AG10803 (cell line): ENCODE measurements at regions not wholly inside any gene's neighbourhood (a gene's known extent, or its start where the extent isn't known, plus 50 kb on each side); places are given as distances from the start of the nearest gene placed in this dataset.

Experiments used
- DNase-seq: peaks from one replicate; pipeline ENCODE4 v3.0.0; 2010; ENCODE audit warnings: low read depth
- H3K4me3 ChIP-seq: 2 replicates; pipeline ENCODE4 v1.5.1; 2011; ENCODE audit warnings: mild to moderate bottlenecking, low read length, control low read depth
- CTCF ChIP-seq: conservative IDR thresholded peaks from 2 replicates; pipeline ENCODE4 v1.5.1; 2011; ENCODE audit warnings: mild to moderate bottlenecking, low read length, control low read depth, inconsistent platforms

GRCh38 chr7:33687625-33688024 is 217.7 kb upstream of the BMPER start:
- no peak for DNase-seq
- no peak for TF ChIP-seq CTCF
- no peak overlapping the region for H3K4me3 ChIP-seq

- H3K4me3 ChIP-seq = no peak overlapping the region
- no peak for DNase-seq
- no peak for TF ChIP-seq CTCF
Measured at GRCh38 chr7:33691180-33691579, 214.2 kb upstream of the BMPER start.

- no peak overlapping the region for H3K4me3 ChIP-seq
- peak; percentile 89 for DNase-seq
- TF ChIP-seq CTCF = no peak
Measured at GRCh38 chr7:33692956-33693355, 212.4 kb upstream of the BMPER start.

- DNase-seq = peak; percentile 43
Measured at GRCh38 chr7:33694006-33694405, 211.3 kb upstream of the BMPER start.

GRCh38 chr7:33697616-33698015 is 207.7 kb upstream of the BMPER start:
- DNase-seq = no peak
- TF ChIP-seq CTCF = no peak
- no peak overlapping the region for H3K4me3 ChIP-seq

More at GRCh38 chr7:33694006-33694405, 211.3 kb upstream of the BMPER start:
- TF ChIP-seq CTCF = no peak
- no peak overlapping the region for H3K4me3 ChIP-seq

GRCh38 chr7:33698041-33698440 is 207.3 kb upstream of the BMPER start:
- DNase-seq = no peak
- no peak for TF ChIP-seq CTCF

GRCh38 chr7:33698692-33699128 is 206.6 kb upstream of the BMPER start:
- no peak for TF ChIP-seq CTCF
- H3K4me3 ChIP-seq = no peak overlapping the region
- DNase-seq = no peak

More at GRCh38 chr7:33698041-33698440, 207.3 kb upstream of the BMPER start:
- no peak overlapping the region for H3K4me3 ChIP-seq
